CD1c-positive myeloid dendritic cell (primary cell): ENCODE measurements at regions not wholly inside any gene's neighbourhood (a gene's known extent, or its start where the extent isn't known, plus 50 kb on each side); places are given as distances from the start of the nearest gene placed in this dataset.

Experiments used
- DNase-seq: peaks from one replicate; pipeline ENCODE4 v3.0.0-alpha.2; 2016; ENCODE audit errors: extremely low spot score

- DNase-seq = peak; percentile 59
Observed at GRCh38 chr13:22009500-22009899, 338.6 kb downstream of the FGF9 start.

GRCh38 chr13:22009937-22010336 is 339.1 kb downstream of the FGF9 start:
- no peak for DNase-seq

GRCh38 chr13:22012686-22013085 is 341.8 kb downstream of the FGF9 start:
- no peak for DNase-seq

- no peak for DNase-seq
Observed at GRCh38 chr13:22014469-22014868, 343.6 kb downstream of the FGF9 start.

GRCh38 chr13:22017226-22017625 is 346.4 kb downstream of the FGF9 start:
- DNase-seq = peak; percentile 38

- no peak for DNase-seq
Observed at GRCh38 chr13:22018076-22018835, 347.4 kb downstream of the FGF9 start.

GRCh38 chr13:22018836-22019210 is 347.9 kb downstream of the FGF9 start:
- DNase-seq = no peak

- DNase-seq = no peak
Observed at GRCh38 chr13:22024381-22024994, 353.6 kb downstream of the FGF9 start.

- no peak for DNase-seq
Observed at GRCh38 chr13:22027566-22027965, 356.7 kb downstream of the FGF9 start.

- no peak for DNase-seq
Observed at GRCh38 chr13:22028831-22029230, 358.0 kb downstream of the FGF9 start.

- DNase-seq = no peak
Observed at GRCh38 chr13:22030321-22030720, 359.4 kb downstream of the FGF9 start.

GRCh38 chr13:22031702-22032286 is 360.9 kb downstream of the FGF9 start:
- no peak for DNase-seq

- no peak for DNase-seq
Observed at GRCh38 chr13:22032905-22033304, 362.0 kb downstream of the FGF9 start.

- no peak for DNase-seq
Observed at GRCh38 chr13:22039961-22040360, 369.1 kb downstream of the FGF9 start.

- no peak for DNase-seq
Observed at GRCh38 chr13:22040810-22041364, 370.0 kb downstream of the FGF9 start.

GRCh38 chr13:22041741-22042140 is 370.9 kb downstream of the FGF9 start:
- DNase-seq = no peak

- no peak for DNase-seq
Observed at GRCh38 chr13:22047082-22047784, 376.4 kb downstream of the FGF9 start.

- no peak for DNase-seq
Observed at GRCh38 chr13:22047785-22048104, 376.9 kb downstream of the FGF9 start.

- DNase-seq = no peak
Observed at GRCh38 chr13:22049384-22049783, 378.5 kb downstream of the FGF9 start.

GRCh38 chr13:22050951-22051563 is 380.2 kb downstream of the FGF9 start:
- no peak for DNase-seq

GRCh38 chr13:22053053-22053452 is 382.2 kb downstream of the FGF9 start:
- DNase-seq = no peak

- no peak for DNase-seq
Observed at GRCh38 chr13:22055259-22055658, 384.4 kb downstream of the FGF9 start.
